NCI-H2029 (cell line): ENCODE measurements at regions not wholly inside any gene's neighbourhood (a gene's known extent, or its start where the extent isn't known, plus 50 kb on each side); places are given as distances from the start of the nearest gene placed in this dataset.
"Not testable (repeated sequence)": the region's sequence is repeated elsewhere in the genome, so short reads cannot be mapped to it uniquely, and the experiment has no call there.

Experiments
- DNase-seq: peaks from one replicate; lab custom pipeline; 2025; lab: John Stamatoyannopoulos, UW

DNA sequence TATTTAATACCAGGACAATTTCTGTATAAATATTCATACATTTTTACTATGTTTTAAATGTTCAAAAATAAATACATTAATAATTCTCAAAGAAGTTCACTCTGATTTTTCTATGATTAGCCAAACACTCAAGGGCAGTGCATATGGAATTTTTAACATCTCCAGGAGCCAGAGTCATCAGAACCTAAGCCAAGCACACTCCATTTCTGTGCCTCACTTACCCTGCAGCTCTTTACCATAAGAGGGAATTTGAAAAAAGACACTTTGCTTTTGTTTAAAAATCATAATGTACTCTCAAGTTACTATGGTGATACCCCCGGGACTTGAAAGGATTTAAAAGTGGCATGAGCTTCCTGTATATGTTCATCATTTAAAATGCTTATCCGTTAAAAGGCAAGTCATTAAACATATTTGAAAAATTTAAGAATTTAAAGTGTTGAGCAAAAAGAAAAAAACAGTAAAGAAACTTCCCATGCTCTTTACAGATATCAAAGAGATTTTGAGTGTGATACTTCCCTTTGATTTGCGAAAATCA lies 747.4 kb upstream of the NECTIN3 start:
- no peak for DNase-seq

DNA sequence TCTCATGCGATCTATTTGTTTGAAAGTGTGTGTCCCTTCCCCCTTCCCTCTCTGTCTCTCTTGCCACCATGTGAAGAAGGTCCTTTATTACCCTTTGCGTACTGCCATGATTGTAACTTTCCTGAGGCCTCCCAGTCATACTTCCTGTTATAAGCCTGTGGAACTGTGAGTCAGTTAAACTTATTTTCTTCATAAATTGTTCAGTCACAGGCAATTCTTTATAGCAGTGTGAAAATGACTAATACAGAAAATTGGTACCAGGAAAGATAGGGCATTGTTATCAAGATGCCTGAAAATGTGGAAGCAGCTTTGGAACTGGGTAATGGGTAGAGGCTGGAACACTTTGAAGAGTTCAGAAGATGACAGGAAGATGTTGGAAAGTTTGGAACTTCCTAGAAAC lies 743.7 kb upstream of the NECTIN3 start:
- no peak for DNase-seq

DNA sequence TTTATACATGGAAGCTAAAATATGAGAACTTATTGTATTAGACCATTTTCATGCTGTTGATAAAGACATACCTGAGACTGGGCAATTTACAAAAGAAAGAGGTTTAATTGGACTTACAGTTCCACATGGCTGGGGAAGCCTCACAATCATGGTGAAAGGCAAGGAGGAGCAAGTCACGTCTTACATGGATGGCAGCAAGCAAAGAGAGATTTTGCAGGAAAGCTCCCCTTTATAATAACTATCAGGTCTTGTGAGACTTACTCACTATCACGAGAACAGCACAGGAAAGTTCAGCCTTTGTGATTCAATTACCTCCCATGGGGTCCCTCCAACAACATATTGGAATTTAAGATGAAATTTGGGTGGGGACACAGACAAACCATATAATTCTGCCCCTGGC lies 740.1 kb upstream of the NECTIN3 start:
- DNase-seq: not testable (repeated sequence)

DNA sequence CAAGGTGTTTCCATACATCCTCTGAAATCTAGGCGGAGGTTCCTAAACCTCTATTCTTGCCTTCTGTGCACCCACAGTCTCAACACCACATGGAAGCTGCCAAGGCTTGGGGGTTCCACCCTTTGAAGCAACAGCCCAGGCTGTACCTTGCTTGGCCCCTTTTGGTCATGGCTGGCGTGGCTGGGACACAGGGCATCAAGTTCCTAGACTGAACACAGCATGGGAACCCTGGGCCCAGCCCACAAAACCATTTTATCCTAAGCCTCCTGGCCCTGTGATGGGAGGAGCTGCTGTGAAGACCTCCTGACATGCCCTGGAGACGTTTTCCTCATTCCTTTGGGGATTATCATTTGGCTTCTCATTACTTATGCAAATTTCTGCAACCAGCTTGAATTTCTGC lies 739.0 kb upstream of the NECTIN3 start:
- no peak for DNase-seq

DNA sequence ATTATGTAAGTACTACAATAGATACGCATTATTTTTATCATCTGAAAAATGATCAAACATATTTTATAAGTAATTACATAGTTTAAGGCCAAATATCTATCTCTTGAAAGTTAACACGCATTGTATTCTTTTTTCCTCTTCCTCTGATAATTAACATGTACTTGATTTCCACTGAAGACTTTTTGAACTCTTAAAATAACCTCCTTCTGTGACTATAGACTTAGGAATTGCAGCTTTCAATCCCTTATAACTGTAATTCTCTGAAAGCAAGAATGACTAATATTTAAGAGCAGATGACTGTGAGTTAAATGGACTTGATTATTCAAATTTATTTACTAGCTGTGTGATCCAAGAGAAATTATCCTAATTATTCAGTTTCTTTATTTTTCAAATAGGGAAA lies 730.6 kb upstream of the NECTIN3 start:
- no peak for DNase-seq

DNA sequence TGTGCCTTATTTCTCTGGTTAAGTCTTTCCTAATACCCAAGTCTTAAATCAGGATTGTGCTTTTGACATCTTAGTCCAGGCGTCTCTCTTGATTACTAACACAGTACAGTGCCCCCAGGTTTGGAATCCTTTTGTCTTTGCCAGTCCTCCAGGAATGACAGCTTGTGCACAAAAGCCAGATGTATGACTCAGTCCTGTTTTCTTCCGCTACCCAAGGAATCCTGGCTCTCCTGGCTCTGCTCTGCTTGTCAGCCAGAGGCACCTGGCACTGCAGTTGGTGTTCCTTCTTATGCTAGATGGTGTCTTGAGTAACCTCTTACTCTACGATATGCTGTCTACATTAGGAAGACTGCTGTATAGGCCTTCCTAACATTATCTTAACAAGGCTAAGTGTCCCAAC lies 728.2 kb upstream of the NECTIN3 start:
- DNase-seq: no peak

DNA sequence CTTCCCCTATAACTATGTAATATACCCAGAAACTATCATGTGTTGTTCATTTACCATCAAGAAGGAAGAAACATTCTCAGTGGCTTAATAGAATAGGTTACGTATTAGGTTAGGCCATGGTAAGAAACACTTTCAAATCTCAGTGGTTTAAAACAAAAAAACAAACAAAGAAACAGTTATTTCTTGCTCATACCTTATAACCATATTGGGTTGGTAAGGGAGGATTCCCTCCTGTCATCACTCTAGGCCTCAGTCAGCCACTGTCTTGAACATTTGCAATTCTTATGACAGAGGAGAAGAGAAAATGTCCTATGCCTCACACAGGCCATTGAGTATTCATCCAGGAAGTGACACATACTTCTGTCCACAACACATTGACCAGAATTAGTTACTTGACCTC lies 727.7 kb upstream of the NECTIN3 start:
- no peak for DNase-seq

DNA sequence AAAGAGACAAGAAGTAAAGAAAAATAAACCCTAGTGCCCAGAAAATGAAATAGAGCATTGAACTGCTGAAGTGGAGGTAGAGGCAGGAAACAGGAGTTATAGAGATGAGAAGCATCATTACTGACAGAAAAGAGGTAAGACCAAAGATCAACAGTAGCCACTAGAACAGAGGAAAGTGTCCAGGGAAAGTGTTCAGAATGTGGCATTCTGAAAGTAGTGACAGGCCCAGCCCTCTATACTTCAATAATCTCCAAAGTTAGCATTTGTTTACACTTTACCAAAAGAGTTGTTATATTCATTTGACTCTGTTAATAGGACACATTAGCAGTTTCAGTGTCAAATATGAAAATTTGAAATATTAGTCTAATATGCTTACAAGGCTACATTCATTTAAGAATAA lies 727.1 kb upstream of the NECTIN3 start:
- DNase-seq: no peak

DNA sequence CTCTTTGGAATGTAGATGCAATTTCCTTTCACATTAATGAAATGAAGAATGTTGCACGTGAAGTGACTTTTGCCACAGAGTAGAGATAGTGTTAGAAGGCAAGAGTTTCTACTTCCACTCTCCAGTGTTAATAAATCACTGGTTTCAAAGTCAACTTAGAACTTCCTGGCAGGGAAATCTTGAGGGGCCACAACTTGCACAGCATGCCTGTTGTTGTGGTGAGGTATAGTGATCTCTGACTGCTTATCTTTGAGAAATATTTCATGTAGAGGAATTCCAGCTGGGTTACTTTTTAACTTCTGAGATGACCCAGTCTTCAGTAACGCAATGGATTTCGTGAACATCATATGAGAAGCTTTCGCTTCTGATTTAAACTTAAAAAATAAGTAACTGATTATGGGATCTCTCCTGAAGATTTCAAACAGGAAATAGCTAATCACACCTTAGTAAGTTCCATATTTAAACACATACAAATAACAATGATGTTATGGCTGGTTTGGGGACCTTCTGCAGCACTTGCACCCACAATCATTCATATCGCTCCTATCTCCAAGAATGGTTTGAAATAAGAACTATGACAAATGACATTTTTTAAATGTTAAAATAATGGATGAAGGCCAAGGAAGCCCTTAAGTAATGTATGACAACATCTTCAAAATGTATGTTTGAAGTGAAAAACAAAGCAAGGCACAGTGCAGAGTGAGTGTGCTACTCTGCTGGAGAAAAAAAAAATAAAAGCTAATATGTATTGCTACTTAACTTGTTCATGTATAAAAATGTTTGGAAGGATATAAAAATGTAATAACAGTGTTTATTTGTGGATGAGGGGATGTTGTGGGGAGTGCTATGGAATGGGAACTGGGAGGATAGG lies 726.5 kb upstream of the NECTIN3 start:
- no peak for DNase-seq

DNA sequence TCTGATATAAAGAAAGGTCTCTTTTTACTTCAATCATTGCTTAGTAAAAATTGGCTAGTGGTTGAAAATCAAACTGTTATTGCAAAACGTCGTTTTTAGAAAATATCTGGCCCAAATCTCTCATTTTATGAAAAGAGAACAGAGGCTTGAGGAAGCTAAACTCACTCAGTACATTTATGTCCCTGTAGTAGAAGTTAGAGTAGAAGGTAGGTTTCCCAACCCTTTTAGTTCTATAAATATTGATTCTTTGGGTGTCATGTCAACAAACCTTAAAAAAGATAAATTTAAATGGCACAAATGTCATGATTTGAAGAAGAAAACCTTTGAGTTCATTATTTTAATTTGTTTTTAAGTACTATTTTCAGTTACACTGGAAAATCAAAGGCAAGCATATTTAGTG lies 722.3 kb upstream of the NECTIN3 start:
- no peak for DNase-seq

DNA sequence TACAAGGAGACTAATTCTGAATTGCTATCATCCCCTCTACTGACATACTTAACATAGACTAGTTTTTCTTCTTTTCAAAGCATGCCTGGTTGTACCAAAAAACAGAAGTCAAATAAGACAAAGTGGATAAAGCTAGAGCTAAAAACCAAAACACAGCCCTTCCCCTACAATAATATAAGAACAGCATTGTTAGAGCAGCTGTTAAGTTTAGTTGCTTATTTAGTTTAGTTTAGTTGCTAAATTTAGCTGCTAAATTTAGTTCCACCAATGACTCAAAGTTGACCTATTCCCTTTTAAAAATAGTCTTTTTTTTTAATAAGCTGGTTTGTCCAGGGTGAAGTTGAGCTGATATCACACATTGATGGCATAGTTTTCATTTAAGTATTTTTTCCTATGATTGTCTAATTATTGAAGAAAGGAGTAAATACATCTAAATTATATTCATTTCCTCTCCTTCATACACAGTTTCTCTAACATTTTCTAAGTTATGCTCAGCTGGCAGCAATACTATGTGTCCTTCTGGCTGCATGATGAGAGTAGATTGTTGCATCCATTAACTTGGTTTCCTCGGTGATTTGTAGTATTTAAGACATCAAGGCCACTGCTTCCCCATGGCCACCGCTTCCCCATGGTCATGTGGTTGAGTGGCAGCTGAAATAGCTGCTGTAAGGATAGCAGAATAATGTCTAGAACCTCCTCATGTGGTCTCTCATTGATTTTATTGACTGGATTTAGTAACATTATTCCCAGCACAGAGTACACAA lies 718.6 kb upstream of the NECTIN3 start:
- no peak for DNase-seq

DNA sequence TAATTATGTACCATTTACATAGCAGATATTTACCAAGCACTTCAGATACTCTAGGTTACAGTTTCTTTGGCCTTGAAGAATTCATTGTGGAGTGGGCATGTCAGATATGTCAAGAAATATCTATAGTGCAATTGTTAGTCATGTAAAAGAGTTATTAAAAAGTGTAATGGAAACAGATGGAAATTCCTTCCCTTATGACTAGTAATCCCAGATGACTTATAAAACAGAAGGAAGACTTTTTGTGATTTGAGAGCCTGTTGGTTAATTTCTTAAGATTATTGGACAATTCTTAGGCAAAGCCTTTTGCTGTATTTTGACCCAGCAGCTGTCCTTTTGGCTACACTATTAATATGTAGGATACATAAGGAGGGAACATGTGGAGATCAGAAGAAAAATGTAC lies 708.9 kb upstream of the NECTIN3 start:
- DNase-seq: no peak

DNA sequence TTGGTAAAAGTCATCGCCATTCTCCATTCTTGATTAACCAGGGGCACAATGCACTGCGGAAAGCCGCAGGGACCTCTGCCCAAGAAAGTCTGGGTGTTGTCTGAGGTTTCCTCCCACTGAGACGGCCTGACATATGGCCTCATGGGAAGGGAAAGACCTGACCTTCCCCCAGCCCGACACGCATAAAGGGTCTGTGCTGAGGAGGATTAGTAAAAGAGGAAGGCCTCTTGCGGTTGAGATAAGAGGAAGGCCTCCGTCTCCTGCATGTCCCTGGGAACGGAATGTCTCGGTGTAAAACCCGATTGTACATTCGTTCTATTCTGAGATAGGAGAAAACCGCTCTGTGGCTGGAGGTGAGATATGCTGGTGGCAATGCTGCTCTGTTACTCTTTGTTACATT lies 704.3 kb upstream of the NECTIN3 start:
- not testable (repeated sequence) for DNase-seq

DNA sequence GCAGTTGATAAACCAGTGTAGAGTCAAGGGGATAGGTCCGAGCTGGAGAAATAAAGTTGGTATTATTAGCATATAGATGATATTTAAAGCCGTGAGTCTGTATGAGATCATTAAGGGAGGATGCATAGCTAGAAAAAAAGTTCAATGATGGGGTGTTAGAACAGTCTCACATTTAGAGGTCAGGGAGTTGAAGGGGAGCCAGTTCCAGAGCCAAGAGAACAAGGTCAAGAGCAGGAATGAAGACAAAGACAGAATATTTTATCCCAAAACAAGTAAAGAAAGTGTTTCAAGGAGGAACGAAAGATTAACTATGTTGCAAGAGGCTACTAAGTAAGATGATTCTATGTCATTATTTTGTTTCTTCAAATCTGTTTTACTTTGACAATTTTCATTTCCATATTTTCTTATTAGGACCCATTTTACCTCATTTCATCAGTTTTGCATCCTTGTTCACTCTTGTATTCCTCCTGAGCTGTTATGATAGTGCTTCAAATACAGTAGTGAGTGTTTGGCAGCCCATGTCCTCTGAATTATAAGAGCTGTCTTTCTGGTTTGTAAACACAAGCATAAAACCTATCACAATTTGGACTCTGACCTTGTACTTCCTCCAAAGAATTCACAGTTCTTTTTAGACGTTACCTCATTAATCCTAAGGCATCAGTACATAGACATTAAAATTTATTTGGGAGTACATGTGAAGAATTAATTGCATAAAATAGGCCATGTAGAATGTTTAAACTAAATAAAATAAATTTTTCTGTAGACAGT lies 695.7 kb upstream of the NECTIN3 start:
- no peak for DNase-seq

DNA sequence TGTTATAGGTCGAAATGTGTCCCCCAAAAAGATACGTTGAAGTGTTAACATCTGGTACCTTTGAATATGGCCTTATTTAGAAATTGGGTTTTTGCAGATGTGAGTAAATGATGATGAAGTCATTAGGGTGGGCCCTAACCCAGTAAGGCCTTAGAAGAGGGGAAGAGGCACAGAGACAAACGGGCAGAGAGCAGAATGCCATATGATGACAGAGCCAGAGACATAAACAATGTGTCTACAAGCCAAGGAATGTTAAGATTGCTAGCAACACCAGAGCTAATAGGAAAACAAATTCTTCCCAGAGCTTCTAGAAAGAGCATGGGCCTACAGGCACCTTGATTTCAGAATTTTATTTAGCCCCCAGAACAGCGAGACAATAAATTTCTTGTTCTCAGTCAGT lies 693.1 kb upstream of the NECTIN3 start:
- no peak for DNase-seq

DNA sequence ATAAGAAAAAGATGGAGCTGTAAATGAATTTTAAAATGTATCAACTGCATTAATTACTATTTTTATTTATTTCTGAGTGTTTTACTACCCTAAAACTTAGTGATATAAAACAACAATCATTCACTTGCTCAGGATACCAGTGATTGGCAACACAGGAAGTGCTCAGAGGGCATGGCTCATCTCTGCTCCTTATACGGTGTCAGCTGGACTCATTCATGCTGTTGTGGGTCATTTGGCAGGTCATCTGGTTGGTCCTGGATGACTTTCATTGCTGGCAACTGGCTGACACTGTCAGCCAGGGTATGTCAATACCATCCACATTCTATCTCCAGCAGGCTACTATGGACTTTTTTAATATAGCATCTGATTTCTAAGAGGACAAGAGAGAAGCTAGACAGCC lies 689.6 kb upstream of the NECTIN3 start:
- no peak for DNase-seq

DNA sequence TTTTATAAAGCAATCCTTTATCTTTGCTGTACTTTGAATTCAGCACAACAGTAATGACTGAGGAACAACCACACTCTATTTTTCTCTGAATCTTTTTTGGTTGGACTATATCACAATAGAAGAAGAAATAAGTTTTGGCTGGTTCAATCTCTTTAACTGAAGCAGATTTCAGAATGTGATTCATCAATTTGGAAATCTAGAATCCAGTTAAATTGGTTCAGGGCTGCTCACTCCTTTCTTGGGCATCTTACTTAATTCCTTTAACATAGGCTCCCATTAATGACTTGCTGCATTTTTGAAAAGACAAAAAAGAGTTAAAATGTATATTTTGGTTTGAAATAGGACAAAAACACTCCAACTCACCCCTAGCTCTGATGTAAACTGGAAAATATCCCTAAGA lies 688.3 kb upstream of the NECTIN3 start:
- DNase-seq: no peak

DNA sequence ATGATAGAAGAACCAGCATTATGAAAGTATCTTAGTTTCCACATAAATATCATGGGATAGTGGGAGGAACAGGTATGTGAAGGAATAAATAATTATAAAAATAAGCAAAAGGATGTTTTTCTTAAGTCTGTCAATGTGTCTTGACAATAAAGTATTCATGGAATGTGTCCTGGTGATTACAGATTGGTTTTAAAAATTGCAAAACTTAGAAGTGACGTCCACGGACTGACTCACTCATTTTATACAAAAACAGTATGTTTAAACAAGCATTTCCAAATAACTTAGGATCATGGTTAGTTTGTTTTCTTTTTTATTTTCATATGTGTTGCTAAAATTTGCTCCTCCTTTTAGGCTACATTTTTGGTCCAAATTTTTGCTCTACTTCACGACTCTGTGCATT lies 687.0 kb upstream of the NECTIN3 start:
- no peak for DNase-seq

DNA sequence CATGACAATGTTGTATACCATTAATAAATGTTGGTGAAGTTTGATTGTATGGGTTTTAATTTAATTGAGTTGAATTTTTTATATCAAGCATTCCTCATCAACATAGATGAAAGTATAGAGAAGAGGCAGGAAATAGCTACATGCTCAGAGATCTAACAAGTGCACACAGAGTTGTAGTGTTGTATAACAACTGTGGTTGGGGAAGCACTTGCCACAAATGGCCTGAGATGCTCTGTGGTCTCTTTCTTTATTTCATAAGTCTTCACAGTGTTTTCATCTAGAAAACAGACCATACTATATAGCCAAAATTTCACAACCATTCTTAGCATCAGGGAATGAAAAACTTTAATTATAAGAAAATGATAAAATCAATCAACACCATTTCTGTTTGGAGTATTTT lies 682.6 kb upstream of the NECTIN3 start:
- no peak for DNase-seq

DNA sequence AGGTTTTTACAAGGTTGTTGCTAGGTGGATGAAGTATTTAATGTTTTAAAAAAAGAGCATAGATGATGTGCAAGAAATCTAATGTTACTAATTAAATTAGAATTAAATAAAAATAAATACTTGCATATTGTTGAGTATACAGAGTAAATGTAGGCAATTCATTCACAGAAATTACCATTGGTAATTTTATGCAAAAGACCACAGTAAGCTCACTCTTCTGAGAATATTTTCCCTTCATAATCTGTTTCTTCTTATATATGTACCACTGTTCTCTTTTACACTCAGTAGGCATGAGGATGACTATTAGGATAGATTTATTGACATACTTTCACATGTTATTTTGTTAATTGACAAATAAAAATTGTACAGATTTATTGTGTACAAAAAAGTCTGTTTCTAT lies 681.2 kb upstream of the NECTIN3 start:
- no peak for DNase-seq

DNA sequence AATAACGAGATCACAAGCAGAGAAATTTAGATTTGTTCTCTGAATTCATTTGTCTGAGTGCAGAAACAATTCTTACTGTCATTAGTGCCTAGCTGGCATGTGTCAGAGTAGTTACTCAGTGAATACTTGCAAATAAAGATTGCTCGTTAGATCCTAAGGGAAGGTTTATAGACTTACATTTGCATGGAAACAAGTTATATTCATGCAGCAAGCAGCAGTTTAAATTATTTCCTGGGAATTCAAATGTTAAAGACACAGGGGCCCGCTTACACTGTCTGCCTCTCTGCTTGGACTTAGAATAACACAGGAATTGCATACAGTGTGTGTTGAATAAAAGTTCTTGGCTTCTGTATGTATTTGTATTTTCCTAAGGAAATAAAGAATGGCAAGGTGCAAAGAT lies 680.6 kb upstream of the NECTIN3 start:
- DNase-seq: no peak

DNA sequence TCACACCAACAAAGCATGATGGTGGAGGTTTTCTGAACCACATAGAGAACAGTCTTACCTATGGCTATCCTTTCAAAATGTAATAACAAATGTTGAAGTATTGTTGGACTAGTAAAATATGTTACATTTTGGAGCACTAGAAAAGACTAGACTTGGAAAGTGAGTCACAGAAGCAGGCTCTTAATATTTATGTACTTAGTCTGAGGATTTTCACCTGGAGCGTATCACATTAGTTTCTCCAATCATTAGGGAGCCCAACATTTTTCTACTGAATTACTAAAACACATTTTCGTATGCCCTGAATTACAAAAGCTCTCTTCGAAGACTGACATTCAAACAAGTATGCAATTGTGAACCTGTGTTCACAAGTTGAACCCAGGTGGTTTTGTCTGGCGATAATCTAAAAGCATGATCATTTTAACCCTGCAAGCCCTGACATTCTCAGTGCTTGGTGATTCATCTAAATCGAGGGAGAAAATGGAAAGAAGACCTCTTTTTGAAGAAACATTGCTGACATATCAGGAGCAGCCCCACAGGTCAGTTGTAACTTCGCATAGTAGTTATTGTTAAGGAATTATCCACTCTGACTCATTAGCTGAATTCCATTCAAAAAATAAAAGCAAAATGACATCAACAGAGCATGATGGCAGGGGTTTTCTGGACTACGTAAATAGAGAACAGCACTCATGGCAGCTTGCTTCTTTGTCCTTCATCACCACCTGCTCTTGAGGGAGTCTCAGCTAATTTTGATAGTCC lies 679.8 kb upstream of the NECTIN3 start:
- no peak for DNase-seq
